ENCODE measurements at regions not wholly inside any gene's neighbourhood (a gene's known extent, or its start where the extent isn't known, plus 50 kb on each side); places are given as distances from the start of the nearest gene placed in this dataset.

- no peak for ATAC-seq
- TF ChIP-seq ISL1 (CRISPR knock-in tag; IDR thresholded peaks at IDR 0.05) (no peak), SNAI2 (CRISPR knock-in tag; IDR thresholded peaks at IDR 0.05) (no peak), OSR1 (CRISPR knock-in tag; IDR thresholded peaks at IDR 0.05) (no peak), RARB (CRISPR knock-in tag; IDR thresholded peaks at IDR 0.05) (no peak), ZFP3 (CRISPR knock-in tag; IDR thresholded peaks at IDR 0.05) (no peak), ZNF8 (CRISPR knock-in tag; IDR thresholded peaks at IDR 0.05) (no peak), PATZ1 (CRISPR knock-in tag; IDR thresholded peaks at IDR 0.05; ENCODE audit: borderline replicate concordance) (no peak), CSDC2 (CRISPR knock-in tag; IDR thresholded peaks at IDR 0.05) (no peak), ZC3H10 (CRISPR knock-in tag; IDR thresholded peaks at IDR 0.05) (no peak), ZNF565 (CRISPR knock-in tag; conservative IDR thresholded peaks at IDR 0.05; ENCODE audit: low read depth) (no peak), ESRRG (CRISPR knock-in tag; IDR thresholded peaks at IDR 0.05) (no peak), ZFP30 (CRISPR knock-in tag; IDR thresholded peaks at IDR 0.05) (no peak), CSRNP3 (CRISPR knock-in tag; IDR thresholded peaks at IDR 0.05) (no peak), TSHZ2 (CRISPR knock-in tag; IDR thresholded peaks at IDR 0.05) (no peak), ZNF70 (CRISPR knock-in tag; IDR thresholded peaks at IDR 0.05) (no peak), TCF4 (CRISPR knock-in tag; IDR thresholded peaks at IDR 0.05; ENCODE audit: borderline replicate concordance) (no peak), BACH2 (CRISPR knock-in tag; IDR thresholded peaks at IDR 0.05; ENCODE audit: borderline replicate concordance) (no peak), POU6F1 (CRISPR knock-in tag; IDR thresholded peaks at IDR 0.05; ENCODE audit: borderline replicate concordance, low read depth) (no peak)
These were observed 353.3 kb upstream of the ACVR2A start for GRCh38 chr2:147491506-147491905.

- no peak for TF ChIP-seq ZFP30 (CRISPR knock-in tag; IDR thresholded peaks at IDR 0.05)
- no peak for TF ChIP-seq SNAI2 (CRISPR knock-in tag; IDR thresholded peaks at IDR 0.05)
- TF ChIP-seq ZNF70 (CRISPR knock-in tag; IDR thresholded peaks at IDR 0.05), result no peak
- no peak for TF ChIP-seq ARNTL (CRISPR knock-in tag; IDR thresholded peaks at IDR 0.05; ENCODE audit: borderline replicate concordance, low read depth)
- no peak for TF ChIP-seq PATZ1 (CRISPR knock-in tag; IDR thresholded peaks at IDR 0.05; ENCODE audit: borderline replicate concordance)
- TF ChIP-seq ZFP3 (CRISPR knock-in tag; IDR thresholded peaks at IDR 0.05), result no peak
- no peak for TF ChIP-seq OSR1 (CRISPR knock-in tag; IDR thresholded peaks at IDR 0.05)
- no peak for TF ChIP-seq ZNF8 (CRISPR knock-in tag; IDR thresholded peaks at IDR 0.05)
- no peak for ATAC-seq
These were observed 354.2 kb upstream of the ACVR2A start for GRCh38 chr2:147490401-147491261.

- TF ChIP-seq PATZ1 (CRISPR knock-in tag; IDR thresholded peaks at IDR 0.05; ENCODE audit: borderline replicate concordance), result no peak
- no peak for TF ChIP-seq RARB (CRISPR knock-in tag; IDR thresholded peaks at IDR 0.05)
- no peak for TF ChIP-seq BACH2 (CRISPR knock-in tag; IDR thresholded peaks at IDR 0.05; ENCODE audit: borderline replicate concordance)
- TF ChIP-seq ZFP30 (CRISPR knock-in tag; IDR thresholded peaks at IDR 0.05), result no peak
- TF ChIP-seq TOX (CRISPR knock-in tag; IDR thresholded peaks at IDR 0.05; ENCODE audit: borderline replicate concordance), result no peak
- TF ChIP-seq CREB5 (CRISPR knock-in tag; IDR thresholded peaks at IDR 0.05; ENCODE audit: low read depth), result no peak
- ATAC-seq, result no peak
These were observed 356.4 kb upstream of the ACVR2A start for GRCh38 chr2:147488472-147488871.
